K562 (cell line): ENCODE measurements at regions not wholly inside any gene's neighbourhood (a gene's known extent, or its start where the extent isn't known, plus 50 kb on each side); places are given as distances from the start of the nearest gene placed in this dataset.

Experiments
- ATAC-seq: fragments of 200-7000 bp; cut with Tn5 transposase; 3 replicates; pipeline ENCODE4 v1.9.1; 2020; ENCODE audit warnings: moderate library complexity
- BruUV-seq: library from RNA; stranded (reverse); fragments of 400-500 nt; replicated peaks from 2 replicates; lab custom pipeline; 2021; lab: Mats Ljungman, UMichigan
- CTCF ChIA-PET: fragments of 300-600 bp; formaldehyde crosslinking; extraction: SDS; loops from one replicate; lab custom pipeline; 2021; ENCODE audit warnings: low intra/inter-chr PET ratio; lab: Yijun Ruan, JAX
- POLR2A ChIA-PET: fragments of 300-600, 350-650 bp; sonication (Branson Sonifier 250); formaldehyde crosslinking; extraction: SDS; loops from one replicate; lab custom pipeline; 2021; ENCODE audit warnings: antibody characterized with exemption, inconsistent platforms; lab: Yijun Ruan, JAX
- DNase-seq, 4 experiments: peaks; one replicate each; pipeline versions ENCODE4 v3.0.0 to v3.0.0-alpha.2; 2011 to 2018; ENCODE audit warnings: low spot score in 3 of 4, mixed read lengths in 3 of 4; ENCODE audit errors: extremely low read depth in 1 of 4
- FAIRE-seq: peaks from 2 replicates; lab custom pipeline; 2011; peaks lifted over from hg19 to GRCh38; lab: Jason Lieb, UNC
- H2AFZ ChIP-seq: 2 replicates; pipeline ENCODE4 v1.6.0; 2011; ENCODE audit warnings: low read depth, low read length, control low read depth, inconsistent platforms
- H3K27ac ChIP-seq: fragments of 200-600 bp; 3 replicates; pipeline ENCODE4 v1.8.0; 2011; ENCODE audit warnings: low read depth, mild to moderate bottlenecking, control low read depth, inconsistent platforms, low read length, moderate library complexity, mixed read lengths; ENCODE audit errors: extremely low read depth
- H3K27me3 ChIP-seq, 2 experiments: fragments of 300-600 bp in 1 of 2; 2 replicates in 1 of 2; 3 replicates in 1 of 2; pipeline versions ENCODE4 v1.6.0 to v1.8.0; 2011; ENCODE audit warnings: inconsistent platforms in 2 of 2, low read length in 2 of 2, mild to moderate bottlenecking in 1 of 2, mixed read lengths in 1 of 2, moderate library complexity in 1 of 2; ENCODE audit not compliant: control insufficient read depth in 2 of 2, insufficient read depth in 2 of 2
- H3K36me3 ChIP-seq: fragments of 300-600 bp; 3 replicates; pipeline ENCODE4 v1.8.0; 2011; ENCODE audit warnings: mild to moderate bottlenecking, low read length, inconsistent platforms; ENCODE audit not compliant: control insufficient read depth, insufficient read depth
- H3K4me1 ChIP-seq, 2 experiments: fragments of 200-600 bp in 1 of 2; replicated peaks in 1 of 2; 2 replicates in 1 of 2; 3 replicates in 1 of 2; pipeline versions ENCODE4 v1.5.1 to v1.8.0; 2011; ENCODE audit warnings: inconsistent platforms in 2 of 2, low read length in 2 of 2, mild to moderate bottlenecking in 1 of 2, mixed read lengths in 1 of 2, moderate library complexity in 1 of 2; ENCODE audit not compliant: control insufficient read depth in 2 of 2, insufficient read depth in 2 of 2
- H3K4me2 ChIP-seq: 2 replicates; pipeline ENCODE4 v1.6.1; 2011; ENCODE audit warnings: low read length, control low read depth, inconsistent platforms, mixed read lengths; ENCODE audit not compliant: insufficient read depth
- H3K4me3 ChIP-seq: fragments of 200-600 bp; sonication (generic), shearing (Covaris generic); 2 replicates; pipeline ENCODE4 v1.5.1; 2016; ENCODE audit warnings: control low read depth, inconsistent platforms
- H3K79me2 ChIP-seq: fragments of 200-600 bp; 3 replicates; pipeline ENCODE4 v1.8.0; 2011; ENCODE audit warnings: low read length, inconsistent platforms; ENCODE audit not compliant: control insufficient read depth, insufficient read depth
- H3K9ac ChIP-seq, 2 experiments: 2 replicates each; pipeline versions ENCODE4 v1.6.0 to v1.6.1; 2011; ENCODE audit warnings: low read depth in 2 of 2, low read length in 2 of 2, control low read depth in 1 of 2, inconsistent platforms in 1 of 2, mild to moderate bottlenecking in 1 of 2, mixed read lengths in 1 of 2; ENCODE audit not compliant: insufficient read depth in 1 of 2
- H3K9me1 ChIP-seq: one replicate; pipeline ENCODE4 v1.6.0; 2011; ENCODE audit warnings: inconsistent platforms, mild to moderate bottlenecking, low read length, moderate library complexity; ENCODE audit not compliant: control insufficient read depth, insufficient read depth
- H3K9me3 ChIP-seq: replicated peaks from 2 replicates; pipeline ENCODE4 v1.5.1; 2011; ENCODE audit warnings: low read depth, low read length, inconsistent platforms; ENCODE audit not compliant: control insufficient read depth, insufficient read depth
- H4K20me1 ChIP-seq: replicated peaks from 2 replicates; pipeline ENCODE4 v1.6.1; 2011; ENCODE audit warnings: low read length, inconsistent platforms, mixed read lengths; ENCODE audit not compliant: control insufficient read depth, insufficient read depth
- EZH2 ChIP-seq: IDR thresholded peaks from 2 replicates; pipeline ENCODE4 v1.6.1; 2012; ENCODE audit warnings: low read depth, mild to moderate bottlenecking, inconsistent platforms, low read length, borderline replicate concordance
- MAFG ChIP-seq: fragments of 450-650 bp; conservative IDR thresholded peaks from 2 replicates; pipeline ENCODE4 v1.6.1; 2016; ENCODE audit warnings: missing genetic modification characterization, missing compliant biosample characterization
- MYBL2 ChIP-seq, 2 experiments: fragments of 450-650 bp in 1 of 2; sonication (generic) in 1 of 2; formaldehyde crosslinking in 1 of 2; IDR thresholded peaks; 2 replicates each; pipeline versions ENCODE4 v1.6.1 to v1.8.1; 2017 to 2022; ENCODE audit warnings: borderline replicate concordance in 1 of 2, inconsistent platforms in 1 of 2, low read depth in 1 of 2, mild to moderate bottlenecking in 1 of 2, missing genetic modification reagents in 1 of 2, moderate library complexity in 1 of 2
- ZNF175 ChIP-seq: fragments of 200-800 bp; sonication (Bioruptor generic); IDR thresholded peaks from 2 replicates; pipeline ENCODE4 v1.6.1; 2016; ENCODE audit warnings: low read depth, mild to moderate bottlenecking, missing genetic modification characterization, missing compliant biosample characterization
- ZNF239 ChIP-seq: fragments of 250-450 bp; sonication (Bioruptor Pico); IDR thresholded peaks from 2 replicates; pipeline ENCODE4 v1.4.0; 2020; ENCODE audit warnings: mild to moderate bottlenecking
- ZNF311 ChIP-seq: fragments of 250-450 bp; sonication (Bioruptor Pico); IDR thresholded peaks from 2 replicates; pipeline ENCODE4 v1.4.0; 2020; ENCODE audit warnings: mild to moderate bottlenecking, moderate library complexity
- ZNF764 ChIP-seq: fragments of 250-450 bp; sonication (Bioruptor Pico); IDR thresholded peaks from 2 replicates; pipeline ENCODE4 v1.4.0; 2020; ENCODE audit warnings: low read depth, mild to moderate bottlenecking, moderate library complexity
- WGBS: fragments of 100-300 bp; shearing (Covaris generic); methylation state at CpG from one replicate; pipeline ENCODE4 v1.1.6; 2016; ENCODE audit warnings: low coverage, mixed read lengths; ENCODE audit not compliant: insufficient coverage; ENCODE audit errors: missing lambda C conversion rate; 5-methylcytosine and 5-hydroxymethylcytosine counted together
- in situ Hi-C: fragments of 300-500 bp; cut with MboI; formaldehyde crosslinking; loops from 4 replicates; pipeline ENCODE4 v1.15.0; 2018; ENCODE audit warnings: inconsistent platforms, mixed read lengths
- intact Hi-C: fragments of 100-400 bp; cut with micrococcal nuclease; formaldehyde crosslinking; loops from 2 replicates; pipeline ENCODE4 v1.14.2; 2022
- TF ChIP-seq, protein P1 (sequence below): fragments of 250-450 bp; sonication (Bioruptor Pico); IDR thresholded peaks from 2 replicates; pipeline ENCODE4 v1.8.0; 2022; ENCODE audit warnings: inconsistent platforms, mild to moderate bottlenecking, moderate library complexity, borderline replicate concordance
- TF ChIP-seq, protein P2 (sequence below): fragments of 250-450 bp; sonication (Bioruptor Pico); IDR thresholded peaks from 2 replicates; pipeline ENCODE4 v1.5.0; 2021; ENCODE audit warnings: mild to moderate bottlenecking, moderate library complexity
- TF ChIP-seq, protein P3 (sequence below), 2 experiments: fragments of 450-650 bp in 1 of 2; IDR thresholded peaks; 2 replicates each; pipeline ENCODE4 v1.6.1; 2011 to 2017; ENCODE audit warnings: low read depth in 2 of 2, antibody characterized with exemption in 1 of 2, borderline replicate concordance in 1 of 2, low read length in 1 of 2, mild to moderate bottlenecking in 1 of 2, mixed read lengths in 1 of 2; ENCODE audit not compliant: control insufficient read depth in 1 of 2

DNA sequence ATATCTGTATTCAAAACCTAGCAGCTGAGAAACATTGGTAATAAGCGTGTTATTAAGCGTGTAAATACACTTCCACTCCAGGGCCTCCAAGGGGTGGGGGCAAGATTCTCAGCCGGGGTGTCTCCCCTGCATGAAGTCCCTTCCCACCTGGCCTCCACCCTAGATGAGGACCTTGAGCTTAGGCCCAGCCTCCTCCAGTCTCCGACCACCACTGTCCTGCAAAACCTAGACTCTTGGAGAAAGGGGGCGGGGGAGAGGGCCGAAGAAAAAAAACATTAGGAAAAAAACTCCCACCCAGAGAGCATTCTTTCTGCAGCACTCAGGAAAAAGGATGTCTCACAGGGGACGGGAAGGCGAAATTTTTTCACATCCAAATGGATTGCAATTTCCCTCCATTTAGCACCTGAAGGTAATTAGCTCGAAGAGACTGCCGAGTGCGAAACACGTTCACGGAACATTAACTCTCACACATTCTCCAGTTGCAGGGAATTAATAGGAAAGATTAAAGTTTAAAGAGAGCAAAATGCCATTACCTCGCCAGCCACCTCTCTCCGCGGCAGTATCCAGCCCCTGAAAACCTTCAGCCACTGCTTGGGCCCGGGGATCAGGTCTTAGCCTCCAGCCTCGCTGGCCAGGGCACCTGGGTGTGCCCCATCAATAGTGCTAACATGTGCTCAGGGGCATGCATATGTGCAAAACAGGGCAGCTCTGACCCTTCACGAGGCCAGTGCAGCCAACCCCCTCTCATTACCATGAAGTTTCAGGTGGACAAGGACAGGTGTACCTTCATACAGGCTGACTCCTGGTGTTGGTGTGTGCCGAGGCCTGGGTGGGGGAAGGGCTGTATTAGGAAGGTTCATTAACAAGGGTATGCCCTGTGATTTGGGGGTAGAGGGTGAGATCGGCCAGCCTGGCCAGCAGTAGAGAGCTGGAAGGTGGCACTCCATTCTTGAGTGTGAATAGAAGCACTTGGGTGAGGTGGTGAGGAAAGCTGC, 77.2 kb downstream of the HIF1AN start:
- POLR2A ChIA-PET = interaction anchor here (0.7 kb wide), 1 partner anchor 275 kb away, joined by 3 read pairs; no protein-coding TSS in a partner anchor
- H3K27me3 ChIP-seq = peaks cover 0 to 15% of the 10 kb centered on the region in 2 experiments; a peak in 2 of 5 replicates
- TF ChIP-seq MYBL2 (IDR thresholded peaks at IDR 0.05; ENCODE audit: low read depth) = no peak
- no peak for TF ChIP-seq MYBL2 (CRISPR knock-in tag; IDR thresholded peaks at IDR 0.05; ENCODE audit: borderline replicate concordance)
- no peak for TF ChIP-seq ZNF311
- no peak for TF ChIP-seq EZH2
- no peak for TF ChIP-seq ZNF764 (CRISPR knock-in tag)
- TF ChIP-seq, protein P1, sequence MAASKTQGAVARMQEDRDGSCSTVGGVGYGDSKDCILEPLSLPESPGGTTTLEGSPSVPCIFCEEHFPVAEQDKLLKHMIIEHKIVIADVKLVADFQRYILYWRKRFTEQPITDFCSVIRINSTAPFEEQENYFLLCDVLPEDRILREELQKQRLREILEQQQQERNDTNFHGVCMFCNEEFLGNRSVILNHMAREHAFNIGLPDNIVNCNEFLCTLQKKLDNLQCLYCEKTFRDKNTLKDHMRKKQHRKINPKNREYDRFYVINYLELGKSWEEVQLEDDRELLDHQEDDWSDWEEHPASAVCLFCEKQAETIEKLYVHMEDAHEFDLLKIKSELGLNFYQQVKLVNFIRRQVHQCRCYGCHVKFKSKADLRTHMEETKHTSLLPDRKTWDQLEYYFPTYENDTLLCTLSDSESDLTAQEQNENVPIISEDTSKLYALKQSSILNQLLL (CRISPR knock-in tag) = no peak
- TF ChIP-seq MAFG = no peak
- TF ChIP-seq, protein P2, sequence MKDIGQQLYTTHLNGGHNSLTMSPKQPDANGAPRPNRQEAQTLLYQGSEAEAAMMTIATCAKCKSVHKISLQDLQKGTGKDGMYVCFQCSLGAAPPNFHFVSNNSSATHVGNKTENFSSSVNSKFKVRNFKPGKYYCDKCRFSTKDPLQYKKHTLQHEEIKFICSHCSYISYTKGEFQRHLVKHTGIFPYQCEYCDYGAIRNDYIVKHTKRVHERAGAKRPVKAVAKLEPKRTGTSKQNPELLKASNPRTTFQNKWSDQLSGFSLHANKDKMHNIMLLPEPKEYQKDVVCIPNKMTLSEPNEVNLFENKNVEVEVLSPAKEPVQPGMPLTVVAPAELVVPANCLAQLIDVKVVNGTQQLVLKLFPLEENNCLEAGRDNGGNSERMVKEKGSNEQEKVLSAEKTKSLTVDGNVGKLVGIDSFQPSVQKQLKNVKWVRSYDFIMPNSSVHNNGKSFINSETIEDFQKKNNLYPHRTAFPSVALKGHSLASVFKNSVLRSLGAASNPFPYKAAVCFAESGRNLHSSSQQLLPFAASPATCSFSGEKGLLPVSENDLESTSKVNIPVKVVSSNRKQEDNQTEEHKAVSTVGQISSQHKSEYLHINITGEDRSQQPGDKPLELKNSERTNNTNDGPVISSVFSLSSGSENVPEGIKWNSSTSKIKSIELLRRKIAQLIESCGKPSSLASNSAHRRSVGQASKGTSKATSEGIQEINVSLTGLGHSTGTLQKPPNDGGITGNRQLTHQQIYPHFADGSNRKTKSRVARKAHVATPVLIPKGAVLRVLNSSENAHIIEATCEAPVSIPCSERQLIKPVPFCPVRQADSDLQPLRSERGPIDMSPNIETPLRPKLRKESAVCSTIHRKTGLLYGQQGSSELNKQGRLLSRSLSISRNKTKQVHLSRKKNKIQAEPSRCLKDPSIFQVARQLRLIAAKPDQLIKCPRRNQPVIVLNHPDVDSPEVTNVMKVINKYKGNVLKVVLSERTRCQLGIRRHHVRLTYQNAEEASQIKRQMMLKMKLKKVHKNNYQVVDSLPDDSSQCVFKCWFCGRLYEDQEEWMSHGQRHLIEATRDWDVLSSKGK (CRISPR knock-in tag) = no peak
- no peak for TF ChIP-seq ZNF175 (CRISPR knock-in tag)
- no peak for TF ChIP-seq ZNF239 (CRISPR knock-in tag)
- TF ChIP-seq, protein P3, sequence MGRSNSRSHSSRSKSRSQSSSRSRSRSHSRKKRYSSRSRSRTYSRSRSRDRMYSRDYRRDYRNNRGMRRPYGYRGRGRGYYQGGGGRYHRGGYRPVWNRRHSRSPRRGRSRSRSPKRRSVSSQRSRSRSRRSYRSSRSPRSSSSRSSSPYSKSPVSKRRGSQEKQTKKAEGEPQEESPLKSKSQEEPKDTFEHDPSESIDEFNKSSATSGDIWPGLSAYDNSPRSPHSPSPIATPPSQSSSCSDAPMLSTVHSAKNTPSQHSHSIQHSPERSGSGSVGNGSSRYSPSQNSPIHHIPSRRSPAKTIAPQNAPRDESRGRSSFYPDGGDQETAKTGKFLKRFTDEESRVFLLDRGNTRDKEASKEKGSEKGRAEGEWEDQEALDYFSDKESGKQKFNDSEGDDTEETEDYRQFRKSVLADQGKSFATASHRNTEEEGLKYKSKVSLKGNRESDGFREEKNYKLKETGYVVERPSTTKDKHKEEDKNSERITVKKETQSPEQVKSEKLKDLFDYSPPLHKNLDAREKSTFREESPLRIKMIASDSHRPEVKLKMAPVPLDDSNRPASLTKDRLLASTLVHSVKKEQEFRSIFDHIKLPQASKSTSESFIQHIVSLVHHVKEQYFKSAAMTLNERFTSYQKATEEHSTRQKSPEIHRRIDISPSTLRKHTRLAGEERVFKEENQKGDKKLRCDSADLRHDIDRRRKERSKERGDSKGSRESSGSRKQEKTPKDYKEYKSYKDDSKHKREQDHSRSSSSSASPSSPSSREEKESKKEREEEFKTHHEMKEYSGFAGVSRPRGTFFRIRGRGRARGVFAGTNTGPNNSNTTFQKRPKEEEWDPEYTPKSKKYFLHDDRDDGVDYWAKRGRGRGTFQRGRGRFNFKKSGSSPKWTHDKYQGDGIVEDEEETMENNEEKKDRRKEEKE (IDR thresholded peaks at IDR 0.05; ENCODE audit: borderline replicate concordance in 1 of 2, control insufficient read depth in 1 of 2, low read depth in 2 of 2, low read length in 1 of 2) = no peak

More for the DNA sequence above, 77.2 kb downstream of the HIF1AN start:
- CTCF ChIA-PET = no interaction called here
- Histone ChIP-seq H3K27ac (no peak overlapping the region), H3K9ac (no peak overlapping the region), H3K4me3 (no peak overlapping the region), H3K9me1 (no peaks in the 10 kb centered on the region), H3K4me2 (no peak overlapping the region), H2AFZ (no peak overlapping the region), H3K9me3 (no peaks in the 10 kb centered on the region), H3K4me1 (no peaks in the 10 kb centered on the region; a peak in 1 of 5 replicates), H3K79me2 (no peaks in the 10 kb centered on the region), H4K20me1 (no peaks in the 10 kb centered on the region), H3K36me3 (no peaks in the 10 kb centered on the region)
- no peak for FAIRE-seq
- no peak for DNase-seq
- BruUV-seq = no TSS peak
- in situ Hi-C loops (no loop called here), intact Hi-C loops (no loop called here)
- WGBS = 6% methylated on average over 12 of the region's 21 CpGs
- no peak for ATAC-seq
